GM23248 (cell line): ENCODE measurements at regions not wholly inside any gene's neighbourhood (a gene's known extent, or its start where the extent isn't known, plus 50 kb on each side); places are given as distances from the start of the nearest gene placed in this dataset.

Source experiments
- DNase-seq: peaks from one replicate; pipeline ENCODE4 v3.0.0-alpha.2; 2015
- H2AFZ ChIP-seq: fragments of 200-600 bp; sonication (generic); 2 replicates; pipeline ENCODE4 v1.6.1; 2016; ENCODE audit warnings: antibody characterized with exemption
- H3F3A ChIP-seq: fragments of 200-600 bp; sonication (generic); 2 replicates; pipeline ENCODE4 v1.6.1; 2016; ENCODE audit warnings: mild to moderate bottlenecking, antibody characterized with exemption, mixed run types; ENCODE audit not compliant: insufficient read depth
- H3K27ac ChIP-seq: fragments of 200-600 bp; sonication (generic); 2 replicates; pipeline ENCODE4 v1.5.1; 2016; ENCODE audit warnings: mild to moderate bottlenecking
- H3K27me3 ChIP-seq: fragments of 200-600 bp; sonication (generic); replicated peaks from 2 replicates; pipeline ENCODE4 v1.6.1; 2016; ENCODE audit warnings: mild to moderate bottlenecking; ENCODE audit not compliant: insufficient read depth
- H3K36me3 ChIP-seq: fragments of 200-600 bp; sonication (generic); 2 replicates; pipeline ENCODE4 v1.6.1; 2016; ENCODE audit warnings: low read depth, mild to moderate bottlenecking
- H3K4me1 ChIP-seq: fragments of 200-600 bp; sonication (generic); 2 replicates; pipeline ENCODE4 v1.6.1; 2016; ENCODE audit warnings: mild to moderate bottlenecking; ENCODE audit not compliant: insufficient read depth
- H3K4me2 ChIP-seq: fragments of 200-600 bp; sonication (generic); one replicate; pipeline ENCODE4 v1.6.1; 2016; ENCODE audit warnings: mild to moderate bottlenecking; ENCODE audit not compliant: unreplicated experiment
- H3K4me3 ChIP-seq: fragments of 200-600 bp; sonication (generic); 2 replicates; pipeline ENCODE4 v1.5.1; 2016; ENCODE audit warnings: mild to moderate bottlenecking
- H3K79me2 ChIP-seq: fragments of 200-600 bp; sonication (generic); 2 replicates; pipeline ENCODE4 v1.6.1; 2016; ENCODE audit warnings: mild to moderate bottlenecking; ENCODE audit not compliant: insufficient read depth
- H3K9ac ChIP-seq: fragments of 200-600 bp; sonication (generic); 2 replicates; pipeline ENCODE4 v1.6.1; 2016; ENCODE audit warnings: mild to moderate bottlenecking
- H3K9me2 ChIP-seq: fragments of 200-600 bp; sonication (generic); 2 replicates; pipeline ENCODE4 v1.6.1; 2016; ENCODE audit warnings: mixed run types, mild to moderate bottlenecking, moderate library complexity; ENCODE audit not compliant: insufficient read depth
- H3K9me3 ChIP-seq: fragments of 200-600 bp; sonication (generic); one replicate; pipeline ENCODE4 v1.6.1; 2017; ENCODE audit warnings: low read depth
- H4K20me1 ChIP-seq: fragments of 200-600 bp; sonication (generic); 2 replicates; pipeline ENCODE4 v1.6.0; 2016; ENCODE audit not compliant: insufficient read depth
- EZH2 ChIP-seq: fragments of 200-600 bp; sonication (generic); IDR thresholded peaks from 2 replicates; pipeline ENCODE4 v1.6.1; 2018; ENCODE audit warnings: antibody characterized with exemption, mild to moderate bottlenecking; ENCODE audit not compliant: insufficient read depth, poor library complexity, severe bottlenecking
- EZH2phosphoT487 ChIP-seq: fragments of 200-600 bp; sonication (generic); IDR thresholded peaks from 2 replicates; pipeline ENCODE4 v1.6.1; 2018; ENCODE audit warnings: antibody characterized with exemption, moderate library complexity, mild to moderate bottlenecking, low read depth; ENCODE audit not compliant: insufficient read depth
- WGBS, 2 experiments: methylation state at CpG; one replicate each; pipeline ENCODE4 v1.1.6; 2015 to 2017; ENCODE audit warnings: low lambda C conversion rate in 2 of 2, low coverage in 1 of 2; ENCODE audit errors: missing lambda C conversion rate in 2 of 2; 5-methylcytosine and 5-hydroxymethylcytosine counted together
- in situ Hi-C: fragments of 300-500 bp; cut with MboI; formaldehyde crosslinking; loops from 2 replicates; pipeline ENCODE4 v1.15.0; 2020

DNA sequence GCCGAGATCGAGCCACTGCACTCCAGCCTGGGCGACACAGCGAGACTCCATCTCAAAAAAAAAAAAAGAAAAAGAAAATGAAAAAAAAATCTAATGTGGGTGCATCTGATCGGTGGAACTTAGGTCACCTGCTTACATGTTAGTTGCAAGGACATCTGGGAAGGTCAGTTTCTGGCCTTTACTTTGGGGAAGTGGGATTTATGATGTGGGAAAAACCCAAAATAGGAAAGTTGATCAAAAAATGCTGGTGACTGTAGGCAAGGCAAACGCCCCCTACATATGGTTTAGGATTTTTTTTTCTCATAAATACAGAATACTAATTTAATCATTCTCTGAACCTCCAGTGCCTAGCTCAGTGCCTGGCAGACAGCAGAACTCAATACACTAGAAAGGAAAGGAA, 69.2 kb upstream of the PIM1 start:
- Histone ChIP-seq H3K27me3 (no peaks in the 10 kb centered on the region), H3K79me2 (no peaks in the 10 kb centered on the region), H2AFZ (no peak overlapping the region), H3K36me3 (no peaks in the 10 kb centered on the region), H3K27ac (no peak overlapping the region), H3K4me2 (no peak overlapping the region), H4K20me1 (no peaks in the 10 kb centered on the region), H3K4me3 (no peak overlapping the region), H3K4me1 (peaks cover 19% of the 10 kb centered on the region), H3K9me2 (no peaks in the 10 kb centered on the region), H3K9me3 (no peaks in the 10 kb centered on the region), H3K9ac (no peak overlapping the region), H3F3A (no peaks in the 10 kb centered on the region)
- TF ChIP-seq EZH2phosphoT487 = no peak
- TF ChIP-seq EZH2 = no peak
- 95 to 98% methylated on average over 6 of the region's 6 CpGs for WGBS, 2 experiments
- in situ Hi-C loops = no loop called here
- no peak for DNase-seq

GRCh38 chr6:37101991-37102298, 68.0 kb upstream of the PIM1 start:
- no peak for DNase-seq
- Histone ChIP-seq H3K27ac (peak overlapping the region; percentile 76), H2AFZ (peak overlapping the region; percentile 60), H4K20me1 (no peaks in the 10 kb centered on the region), H3K79me2 (no peaks in the 10 kb centered on the region), H3K4me3 (peak overlapping the region; percentile 74), H3F3A (no peaks in the 10 kb centered on the region), H3K36me3 (no peaks in the 10 kb centered on the region), H3K4me1 (peaks cover 19% of the 10 kb centered on the region), H3K9ac (peak overlapping the region; percentile 87), H3K27me3 (no peaks in the 10 kb centered on the region), H3K9me2 (no peaks in the 10 kb centered on the region), H3K9me3 (no peaks in the 10 kb centered on the region), H3K4me2 (peak overlapping the region; percentile 82)
- in situ Hi-C loops = no loop called here
- WGBS, 2 experiments = 40 to 44% methylated on average over 5 of the region's 5 CpGs
- TF ChIP-seq EZH2 = no peak
- TF ChIP-seq EZH2phosphoT487 = no peak

DNA sequence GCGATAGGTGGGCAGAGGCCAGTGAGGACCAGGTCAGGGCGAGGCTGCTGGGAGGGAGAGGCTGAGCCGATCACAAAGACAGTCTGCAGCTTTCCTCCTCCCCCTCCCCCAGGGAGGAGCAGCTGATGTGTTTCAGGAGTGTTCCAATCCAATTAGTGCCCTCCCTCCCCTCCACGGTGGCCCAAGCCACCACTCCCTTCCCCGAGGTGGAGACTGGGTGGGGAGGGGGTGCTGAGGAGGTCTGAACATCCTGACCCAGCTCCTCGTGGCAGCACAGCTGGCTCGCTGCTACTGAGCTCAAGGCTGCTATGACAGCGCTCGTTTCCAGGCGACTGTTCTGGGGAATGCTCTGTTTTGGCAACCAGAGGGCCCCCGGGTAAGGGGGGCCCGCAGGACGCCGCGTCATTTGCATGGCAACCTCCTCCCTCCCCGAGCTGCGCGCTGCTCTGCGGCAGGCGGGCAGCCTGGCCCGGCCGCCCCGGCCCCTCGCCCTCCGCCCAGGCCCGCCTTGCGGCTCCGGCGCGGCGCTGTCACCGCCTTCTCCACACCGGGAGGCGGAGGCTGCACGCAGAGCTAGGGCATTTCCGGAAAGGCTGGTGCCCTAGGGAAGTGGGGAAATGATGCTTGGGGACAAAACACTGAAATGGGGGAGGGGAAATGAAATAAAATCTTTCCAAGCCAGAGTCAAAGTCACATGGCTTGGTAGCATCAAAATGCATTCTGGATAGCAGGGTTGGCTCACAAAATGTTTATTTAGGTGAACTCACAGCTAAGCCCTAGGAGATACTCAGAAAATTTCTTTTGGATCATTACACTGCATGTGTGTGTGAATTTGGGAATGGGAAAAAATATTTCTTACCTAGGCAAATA, 67.4 kb upstream of the PIM1 start:
- Histone ChIP-seq H3K36me3 (no peaks in the 10 kb centered on the region), H4K20me1 (no peaks in the 10 kb centered on the region), H3K27ac (peak overlapping the region; percentile 76), H3K4me3 (peak overlapping the region; percentile 74), H3K9ac (peak overlapping the region; percentile 87), H3K9me2 (no peaks in the 10 kb centered on the region), H3F3A (no peaks in the 10 kb centered on the region), H3K4me1 (peaks cover 19% of the 10 kb centered on the region), H3K79me2 (no peaks in the 10 kb centered on the region), H3K4me2 (peak overlapping the region; percentile 82), H2AFZ (peak overlapping the region; percentile 60), H3K27me3 (no peaks in the 10 kb centered on the region), H3K9me3 (no peaks in the 10 kb centered on the region)
- TF ChIP-seq EZH2 = no peak
- no peak for TF ChIP-seq EZH2phosphoT487
- in situ Hi-C loops = no loop called here
- WGBS, 2 experiments = 1 to 4% methylated on average over 30 to 32 of the region's 36 CpGs
- DNase-seq = peak; percentile 97

- 25 to 30% methylated on average over 10 of the region's 10 CpGs for WGBS, 2 experiments
- H2AFZ ChIP-seq = peak overlapping the region; percentile 60
- in situ Hi-C loops = no loop called here
- peaks cover 19% of the 10 kb centered on the region for H3K4me1 ChIP-seq
- H3K9me2 ChIP-seq = no peaks in the 10 kb centered on the region
- DNase-seq = peak; percentile 57
- no peaks in the 10 kb centered on the region for H3K79me2 ChIP-seq
- H3K9me3 ChIP-seq = no peaks in the 10 kb centered on the region
- H3K9ac ChIP-seq = peak overlapping the region; percentile 87
- H3F3A ChIP-seq = no peaks in the 10 kb centered on the region
- H3K27ac ChIP-seq = peak overlapping the region; percentile 76
- no peaks in the 10 kb centered on the region for H3K27me3 ChIP-seq
- TF ChIP-seq EZH2phosphoT487 = no peak
- TF ChIP-seq EZH2 = no peak
- no peaks in the 10 kb centered on the region for H3K36me3 ChIP-seq
- peak overlapping the region; percentile 82 for H3K4me2 ChIP-seq
- H3K4me3 ChIP-seq = peak overlapping the region; percentile 74
- no peaks in the 10 kb centered on the region for H4K20me1 ChIP-seq
Measured at GRCh38 chr6:37103169-37104039, 66.5 kb upstream of the PIM1 start.
